NOMO-1 treated with dmso at 0.1 percent for 144 hours (cell line): ENCODE measurements at regions not wholly inside any gene's neighbourhood (a gene's known extent, or its start where the extent isn't known, plus 50 kb on each side); places are given as distances from the start of the nearest gene placed in this dataset.

ENCODE experiments used
- DNase-seq: peaks from one replicate; lab custom pipeline; 2025; ENCODE audit not compliant: unreplicated experiment; lab: John Stamatoyannopoulos, UW

GRCh38 chr7:155881471-155882350 is 69.4 kb upstream of the SHH start:
- no peak for DNase-seq

- DNase-seq, result no peak
These were observed 68.5 kb upstream of the SHH start for GRCh38 chr7:155880721-155881120.

GRCh38 chr7:155879592-155879991 is 67.3 kb upstream of the SHH start:
- DNase-seq, result no peak

DNA sequence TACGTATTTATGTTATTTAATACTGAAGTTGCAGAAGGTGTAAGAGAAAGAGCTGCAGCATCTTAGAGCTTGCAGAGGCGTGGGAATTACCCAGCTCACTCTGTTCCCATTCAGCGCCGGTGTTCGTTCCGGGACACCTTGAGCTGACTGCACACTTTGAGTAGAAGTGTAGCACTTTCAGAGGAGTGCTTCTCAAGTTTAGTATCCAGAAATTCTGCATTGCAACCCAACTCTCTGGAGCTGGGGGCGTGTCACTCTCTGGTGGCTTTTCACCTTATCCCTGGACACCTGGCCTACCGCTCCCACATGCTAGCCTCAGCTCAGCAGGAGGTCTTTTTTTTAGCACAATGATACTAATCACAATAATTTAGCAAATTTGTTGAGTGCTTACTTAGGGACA is 66.4 kb upstream of the SHH start:
- no peak for DNase-seq

DNA sequence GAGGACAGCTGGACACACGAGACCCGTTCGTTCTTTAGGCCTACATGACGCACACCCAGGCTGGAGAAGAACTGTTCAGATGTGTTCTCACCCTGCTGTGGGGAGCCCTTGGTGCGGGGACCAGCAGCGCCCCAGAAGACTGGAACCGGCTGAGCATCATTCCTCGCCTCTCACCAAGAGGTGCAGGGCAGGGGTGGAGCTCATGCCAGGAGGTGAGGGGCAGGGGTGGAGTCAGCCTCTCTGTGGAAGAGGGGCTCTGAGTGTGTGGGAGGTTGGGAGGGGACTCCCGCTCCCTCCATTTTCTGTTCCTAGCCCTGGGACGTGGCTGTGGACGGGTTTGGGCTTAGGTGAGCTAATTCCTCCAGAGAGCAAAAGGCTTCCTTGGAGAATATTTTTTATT is 66.0 kb upstream of the SHH start:
- DNase-seq, result no peak

- no peak for DNase-seq
These were observed 64.9 kb upstream of the SHH start for GRCh38 chr7:155877167-155877566.

GRCh38 chr7:155874411-155874810 is 62.1 kb upstream of the SHH start:
- no peak for DNase-seq

GRCh38 chr7:155874010-155874409 is 61.7 kb upstream of the SHH start:
- DNase-seq, result no peak

- DNase-seq, result no peak
These were observed 60.6 kb upstream of the SHH start for GRCh38 chr7:155872678-155873369.

DNA sequence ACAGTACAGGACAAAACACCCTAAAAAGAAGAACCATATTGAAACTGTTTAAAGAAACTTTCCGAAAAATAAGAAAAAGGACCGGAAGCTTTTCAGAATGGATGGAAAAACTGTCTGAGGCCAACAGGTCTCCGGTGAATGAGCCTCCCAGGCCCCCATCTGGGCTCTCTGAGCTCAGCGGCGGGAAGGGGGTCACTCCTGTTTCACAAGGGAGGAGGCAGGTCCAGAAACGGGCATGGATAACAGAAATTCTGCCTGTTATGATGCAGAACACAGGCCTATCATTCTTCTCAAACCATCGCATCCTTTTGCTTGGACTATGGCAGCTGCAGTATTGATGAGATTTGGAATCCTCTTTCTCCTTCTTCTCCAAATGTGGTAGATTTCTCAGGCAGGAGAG is 58.9 kb upstream of the SHH start:
- DNase-seq, result no peak

DNA sequence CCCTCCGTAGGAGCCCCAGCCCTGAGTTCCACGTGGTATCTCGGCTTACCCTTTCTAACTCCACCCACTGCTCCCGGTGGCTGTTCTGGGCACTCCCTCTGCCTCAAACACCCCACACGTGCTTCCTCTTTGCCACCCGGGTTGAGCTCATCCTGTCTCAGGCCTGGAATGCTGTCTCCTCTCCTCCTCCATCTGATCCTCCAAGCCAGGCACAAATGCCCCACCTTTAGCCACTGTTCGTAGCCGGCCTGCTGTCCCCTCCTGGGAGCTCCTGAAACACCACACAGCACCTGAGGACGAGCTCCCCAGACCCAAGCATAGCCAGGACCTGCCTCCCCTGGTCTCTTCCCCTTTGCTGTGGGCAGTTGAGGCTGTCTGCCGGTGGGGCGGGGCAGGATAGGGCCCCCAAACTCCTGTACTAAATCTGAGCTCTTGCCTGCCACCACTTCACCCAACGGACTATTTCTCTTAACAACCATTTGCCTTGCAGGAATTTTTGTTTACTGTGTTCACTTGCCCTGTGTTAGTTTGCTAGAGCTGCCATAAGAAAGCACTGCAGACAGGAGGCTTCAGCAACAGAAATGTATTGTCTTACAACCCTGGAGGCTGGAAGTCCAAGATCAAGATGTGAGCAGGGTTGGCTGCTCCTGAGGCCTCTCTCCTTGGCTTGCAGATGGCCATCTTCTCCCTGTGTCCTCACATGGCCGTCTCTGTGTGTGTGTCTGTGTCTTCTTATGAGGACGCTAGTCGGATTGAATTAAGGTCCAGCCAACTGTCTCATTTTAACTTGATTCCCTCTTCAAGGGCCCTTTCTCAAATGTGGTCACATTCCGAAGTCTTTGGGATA is 58.3 kb upstream of the SHH start:
- DNase-seq, result no peak

GRCh38 chr7:155869784-155870076 is 57.5 kb upstream of the SHH start:
- no peak for DNase-seq

DNA sequence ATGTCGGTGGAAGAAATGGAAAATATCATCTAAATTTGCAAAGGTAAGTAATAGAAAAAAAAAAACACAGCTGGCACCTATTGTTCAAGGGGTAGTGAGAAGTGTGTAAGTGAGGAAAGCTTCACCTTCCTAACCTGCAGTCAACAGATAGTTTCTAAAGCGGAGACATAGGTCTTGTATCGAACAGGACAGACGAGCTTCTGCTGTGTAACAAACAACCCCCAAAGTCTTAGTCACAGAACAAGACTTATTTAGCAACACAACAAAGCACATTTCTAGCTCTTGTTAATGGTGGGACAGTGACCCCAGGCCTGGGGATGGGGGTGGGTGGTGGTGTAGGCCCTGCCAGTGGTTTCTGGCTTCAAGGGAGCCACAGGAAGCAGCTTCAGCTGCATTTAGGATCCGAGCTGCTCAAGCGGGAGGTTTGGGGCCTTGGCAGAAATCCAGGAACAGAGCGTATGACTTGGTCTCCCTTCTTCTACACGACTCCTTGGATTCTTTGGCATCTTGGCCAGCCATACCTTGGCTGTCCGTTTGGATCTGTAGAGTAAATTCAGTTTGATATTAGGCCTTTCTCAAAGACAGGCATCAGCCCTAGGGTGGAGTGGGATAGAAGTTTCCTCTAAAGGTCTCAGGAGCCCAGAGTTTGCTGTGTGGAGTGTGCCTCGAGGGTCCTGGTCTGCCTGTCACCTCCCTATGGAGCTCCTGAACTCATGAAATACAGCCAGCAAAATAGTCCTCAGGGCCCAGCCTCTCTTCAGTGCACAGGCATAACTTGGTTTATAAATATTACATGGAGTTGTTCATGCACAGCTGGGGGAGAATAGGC is 56.9 kb upstream of the SHH start:
- DNase-seq, result no peak

DNA sequence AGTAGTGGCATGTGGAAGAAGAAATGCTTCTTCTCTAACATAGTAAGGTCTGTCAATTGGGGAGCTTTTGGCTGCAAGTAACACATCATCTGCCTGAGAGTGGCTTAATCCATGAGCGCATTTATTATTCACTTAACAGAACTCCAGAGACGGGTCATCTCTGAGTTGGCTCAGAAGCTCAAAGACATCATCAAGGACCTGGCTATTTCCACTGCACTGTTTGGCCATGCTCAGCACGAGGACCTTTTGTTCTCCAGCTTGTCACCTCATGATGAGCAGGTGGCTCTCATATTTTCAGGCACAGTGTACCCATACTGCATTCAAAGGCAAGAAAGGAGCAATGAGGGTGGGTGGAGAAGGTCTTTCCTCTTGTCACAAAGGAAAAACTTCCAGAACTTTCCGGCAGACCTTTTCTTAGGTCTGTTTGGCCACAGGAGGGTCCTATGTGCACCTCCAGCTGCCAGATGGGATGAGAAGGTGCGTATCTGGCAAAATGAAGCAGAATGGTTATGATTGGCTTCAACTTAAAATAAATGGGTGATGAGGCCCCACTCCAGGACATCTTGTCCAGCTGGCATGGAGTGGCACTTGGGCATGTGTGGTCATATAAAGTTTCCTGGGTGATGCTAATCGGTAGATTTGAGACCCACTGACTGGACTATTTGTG is 55.6 kb upstream of the SHH start:
- no peak for DNase-seq

GRCh38 chr7:155867280-155867679 is 55.0 kb upstream of the SHH start:
- no peak for DNase-seq

DNA sequence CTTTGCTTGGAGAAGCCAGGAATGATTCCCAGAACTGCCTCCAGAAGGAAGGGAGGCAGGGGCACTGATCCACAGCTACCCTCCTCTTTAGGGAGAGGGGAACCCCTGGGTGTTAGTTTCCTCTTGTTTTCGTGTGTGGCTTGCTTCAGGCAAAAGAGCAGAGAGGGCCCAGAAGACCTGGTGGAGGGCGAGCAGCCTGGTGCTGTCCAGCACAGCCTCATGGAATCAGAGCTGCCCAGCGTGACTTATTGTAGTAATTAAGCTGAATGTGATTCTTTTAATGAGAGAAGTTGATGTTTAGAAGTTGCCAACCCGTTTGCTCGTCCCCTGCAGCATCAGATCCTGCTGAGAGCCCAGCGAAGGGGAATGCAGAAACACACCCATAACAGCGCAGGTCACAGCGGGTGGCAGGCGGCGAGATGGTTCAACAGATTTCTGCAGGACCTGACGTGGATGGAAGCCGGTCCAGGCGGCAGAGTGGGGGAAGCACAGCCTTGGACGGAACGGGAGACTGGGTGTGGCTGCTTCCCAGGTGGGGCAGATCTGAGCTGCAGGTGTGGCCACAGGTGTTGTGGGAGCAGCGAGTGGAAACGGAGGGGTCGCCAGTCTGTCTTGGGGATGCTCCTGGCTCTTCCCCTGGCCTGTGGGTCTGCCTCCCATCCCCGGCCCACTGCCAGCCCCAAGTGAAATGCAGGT is 53.7 kb upstream of the SHH start:
- no peak for DNase-seq

DNA sequence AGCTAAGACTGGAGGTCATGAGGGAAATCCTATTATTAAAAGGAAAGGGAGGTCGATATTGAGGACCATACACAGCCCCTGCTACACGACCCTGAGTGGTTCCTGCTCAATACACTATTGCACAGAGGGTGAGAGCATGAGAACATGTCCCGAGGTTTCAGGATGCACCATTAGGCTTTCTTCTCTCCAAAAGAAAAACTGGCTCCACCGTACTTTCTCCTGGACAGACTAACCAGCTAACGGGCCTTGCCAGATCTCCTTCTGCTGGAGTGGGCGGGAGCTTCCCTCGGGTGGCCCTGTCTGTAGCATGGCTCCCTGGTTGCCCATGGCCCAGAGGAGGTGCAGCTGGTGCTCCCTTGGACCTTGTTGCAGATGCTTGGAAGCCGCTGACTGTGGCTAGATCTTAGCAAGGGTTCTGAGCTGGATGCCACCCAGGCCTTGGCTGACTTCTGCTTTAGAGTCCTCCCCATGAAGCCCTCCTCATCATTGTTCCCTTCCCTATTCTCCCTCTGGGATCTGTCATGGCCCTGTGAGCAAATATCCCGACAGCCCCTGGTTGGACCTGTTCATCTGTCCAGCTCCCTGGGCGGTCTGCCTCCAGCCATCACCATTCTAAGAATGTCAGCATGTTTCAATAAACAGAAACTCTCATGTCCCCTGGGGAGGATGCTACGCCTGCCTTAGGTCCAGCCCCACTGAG is 52.9 kb upstream of the SHH start:
- DNase-seq, result no peak

DNA sequence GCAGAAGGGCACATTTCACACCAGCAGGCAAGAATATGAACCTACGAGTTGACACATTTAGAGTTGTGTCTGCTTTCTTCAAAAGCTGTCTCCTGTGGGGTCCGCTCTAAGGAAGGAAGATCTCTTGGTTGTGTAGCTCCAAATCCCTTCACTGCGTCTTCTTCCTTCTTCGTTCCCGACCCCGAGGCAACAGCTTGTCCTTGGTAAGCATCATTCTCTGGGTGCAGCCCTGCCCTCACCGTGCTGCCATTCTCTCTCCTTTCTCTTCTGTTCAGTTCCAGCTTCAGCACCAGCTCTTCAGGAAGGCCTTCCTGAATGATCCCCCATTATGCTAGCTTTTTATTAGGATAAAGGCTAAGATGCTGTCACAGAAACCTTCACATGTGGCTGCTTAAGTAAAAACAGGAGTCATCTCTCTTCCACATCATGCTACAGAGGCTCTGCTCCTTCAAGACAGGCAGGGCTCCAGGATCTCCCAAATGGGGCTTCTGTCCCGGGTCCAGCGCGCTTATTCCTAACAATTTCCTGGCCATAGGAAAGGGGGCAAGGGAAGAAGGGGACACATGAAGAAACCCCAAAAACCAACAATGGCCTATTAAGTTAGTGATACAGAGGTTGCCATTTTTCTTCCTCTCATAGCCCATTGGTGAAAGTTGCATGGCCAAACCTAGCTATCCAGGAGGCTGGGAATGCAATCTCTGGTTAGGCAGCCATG is 52.2 kb upstream of the SHH start:
- no peak for DNase-seq

GRCh38 chr7:155863721-155864151 is 51.5 kb upstream of the SHH start:
- no peak for DNase-seq
